ENCODE measurements at regions not wholly inside any gene's neighbourhood (a gene's known extent, or its start where the extent isn't known, plus 50 kb on each side); places are given as distances from the start of the nearest gene placed in this dataset.
"Not testable (repeated sequence)": the region's sequence is repeated elsewhere in the genome, so short reads cannot be mapped to it uniquely, and the experiment has no call there.

- no peak for DNase-seq
Measured at GRCh38 chr3:104190681-104191080, 1176.0 kb upstream of the ALCAM start.

- DNase-seq: no peak
Measured at GRCh38 chr3:104198131-104198530, 1168.6 kb upstream of the ALCAM start.

GRCh38 chr3:104206925-104207324, 1159.8 kb upstream of the ALCAM start:
- DNase-seq: no peak

GRCh38 chr3:104214277-104214676, 1152.4 kb upstream of the ALCAM start:
- no peak for DNase-seq

GRCh38 chr3:104214937-104215336, 1151.8 kb upstream of the ALCAM start:
- DNase-seq: no peak

GRCh38 chr3:104219046-104219445, 1147.7 kb upstream of the ALCAM start:
- DNase-seq: not testable (repeated sequence)

- DNase-seq: no peak
Measured at GRCh38 chr3:104234442-104235194, 1132.1 kb upstream of the ALCAM start.

- no peak for DNase-seq
Measured at GRCh38 chr3:104244680-104245220, 1122.0 kb upstream of the ALCAM start.

- no peak for DNase-seq
Measured at GRCh38 chr3:104245261-104245660, 1121.4 kb upstream of the ALCAM start.

GRCh38 chr3:104245981-104246380, 1120.7 kb upstream of the ALCAM start:
- DNase-seq: no peak

- DNase-seq: no peak
Measured at GRCh38 chr3:104257486-104257885, 1109.2 kb upstream of the ALCAM start.

GRCh38 chr3:104263477-104263876, 1103.2 kb upstream of the ALCAM start:
- DNase-seq: no peak

GRCh38 chr3:104266219-104266618, 1100.5 kb upstream of the ALCAM start:
- DNase-seq: not testable (repeated sequence)

GRCh38 chr3:104269771-104270170, 1096.9 kb upstream of the ALCAM start:
- no peak for DNase-seq

GRCh38 chr3:104273046-104273649, 1093.6 kb upstream of the ALCAM start:
- DNase-seq: peak in 1 of 2 donors; percentile 53

GRCh38 chr3:104275199-104275598, 1091.5 kb upstream of the ALCAM start:
- DNase-seq: no peak

GRCh38 chr3:104279617-104280016, 1087.1 kb upstream of the ALCAM start:
- no peak for DNase-seq

- no peak for DNase-seq
Measured at GRCh38 chr3:104281713-104282112, 1085.0 kb upstream of the ALCAM start.

- no peak for DNase-seq
Measured at GRCh38 chr3:104286645-104287044, 1080.1 kb upstream of the ALCAM start.

GRCh38 chr3:104291437-104291851, 1075.3 kb upstream of the ALCAM start:
- no peak for DNase-seq

GRCh38 chr3:104291878-104292277, 1074.8 kb upstream of the ALCAM start:
- peak in 1 of 2 donors; percentile 30 for DNase-seq

- no peak for DNase-seq
Measured at GRCh38 chr3:104297617-104298016, 1069.1 kb upstream of the ALCAM start.

GRCh38 chr3:104298662-104299061, 1068.0 kb upstream of the ALCAM start:
- DNase-seq: no peak

- DNase-seq: no peak
Measured at GRCh38 chr3:104316118-104316517, 1050.6 kb upstream of the ALCAM start.
